ENCODE measurements at regions not wholly inside any gene's neighbourhood (a gene's known extent, or its start where the extent isn't known, plus 50 kb on each side); places are given as distances from the start of the nearest gene placed in this dataset.

- DNase-seq = no peak
Measured at GRCh38 chr2:158905784-158906183, 62.7 kb upstream of the TANC1 start.

- no peak for DNase-seq
Measured at GRCh38 chr2:158907926-158908456, 60.4 kb upstream of the TANC1 start.

- DNase-seq = no peak
Measured at GRCh38 chr2:158912112-158912511, 56.3 kb upstream of the TANC1 start.

GRCh38 chr2:158912765-158913164, 55.7 kb upstream of the TANC1 start:
- DNase-seq = no peak

DNA sequence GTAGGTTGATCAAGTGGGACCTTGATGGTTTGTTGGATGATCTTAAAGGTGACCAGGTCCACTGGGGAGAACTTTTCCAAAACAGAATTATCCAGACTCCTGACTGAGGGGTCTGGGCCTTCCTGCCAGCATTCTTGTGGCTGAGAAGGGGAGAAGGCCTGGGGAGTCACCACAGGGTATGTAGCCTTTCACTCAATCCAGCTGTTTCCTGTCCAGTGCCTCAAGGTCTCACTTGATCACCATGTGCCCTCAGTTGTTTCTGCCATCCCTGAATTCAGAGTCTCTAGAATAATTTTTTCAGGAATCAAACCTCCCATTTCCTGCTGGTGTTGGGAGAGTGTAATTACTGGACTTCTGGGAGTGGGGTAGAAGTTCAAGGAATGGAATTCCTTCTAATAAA, 54.4 kb upstream of the TANC1 start:
- DNase-seq = no peak

DNA sequence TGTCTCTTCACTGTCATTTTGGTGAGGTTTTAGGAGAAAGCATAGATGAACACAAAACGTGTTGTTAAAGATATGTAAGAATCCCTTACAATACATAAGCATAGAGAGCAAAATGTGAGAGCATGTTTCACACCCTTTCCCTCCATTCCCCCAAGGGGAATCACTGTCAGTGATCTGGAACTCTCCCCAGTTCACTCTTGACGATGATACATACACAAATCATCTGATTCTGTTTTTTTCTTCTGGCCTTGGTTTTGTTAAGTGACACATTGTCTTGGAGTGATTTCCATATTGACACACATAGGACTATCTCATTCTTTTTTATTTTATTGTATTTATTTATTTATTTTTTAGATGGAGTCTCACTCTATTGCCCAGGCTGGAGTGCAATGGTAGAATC, 53.7 kb upstream of the TANC1 start:
- DNase-seq = peak; percentile 36

DNA sequence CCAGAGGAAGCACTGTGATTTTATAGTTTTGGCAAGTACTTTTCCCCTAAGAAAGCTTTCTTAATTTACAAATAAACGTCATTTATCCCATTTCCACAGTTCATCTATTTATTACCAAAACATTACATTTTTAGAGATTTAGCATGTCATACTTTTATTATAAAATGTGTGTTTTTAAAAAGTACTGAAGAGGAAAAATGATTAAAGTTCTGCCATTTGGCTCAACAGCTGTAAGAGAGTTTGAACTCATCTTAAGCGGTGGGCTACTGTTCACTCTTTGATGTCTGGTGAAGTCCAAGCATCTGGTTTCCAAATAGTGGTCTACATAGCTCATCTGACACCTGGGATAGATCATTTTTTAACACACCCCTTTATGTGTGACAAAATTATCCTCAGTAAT, 51.3 kb upstream of the TANC1 start:
- no peak for DNase-seq

DNA sequence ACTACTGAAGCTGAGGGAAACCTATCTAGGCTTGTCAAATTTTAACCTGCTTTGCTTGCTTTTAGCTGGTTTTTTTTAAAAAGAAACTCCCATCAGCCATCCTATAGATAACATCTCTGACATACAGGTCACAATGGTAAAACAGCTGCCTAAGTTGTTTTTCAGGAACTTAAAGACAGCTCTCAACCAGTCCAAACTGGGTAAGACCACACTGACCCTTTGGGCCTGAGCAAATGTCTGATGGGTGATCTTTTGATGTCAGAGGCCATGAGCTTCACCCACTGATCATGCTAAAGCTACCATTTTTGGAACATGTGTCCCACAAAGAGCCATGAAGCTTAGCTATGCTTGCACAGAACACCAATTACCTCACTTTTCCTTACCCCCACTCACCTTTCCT, 50.0 kb upstream of the TANC1 start:
- DNase-seq = no peak
